ENCODE measurements at regions not wholly inside any gene's neighbourhood (a gene's known extent, or its start where the extent isn't known, plus 50 kb on each side); places are given as distances from the start of the nearest gene placed in this dataset.
A peak's percentile ranks its signal among the peaks of the same experiment; 100 is the strongest.

DNA sequence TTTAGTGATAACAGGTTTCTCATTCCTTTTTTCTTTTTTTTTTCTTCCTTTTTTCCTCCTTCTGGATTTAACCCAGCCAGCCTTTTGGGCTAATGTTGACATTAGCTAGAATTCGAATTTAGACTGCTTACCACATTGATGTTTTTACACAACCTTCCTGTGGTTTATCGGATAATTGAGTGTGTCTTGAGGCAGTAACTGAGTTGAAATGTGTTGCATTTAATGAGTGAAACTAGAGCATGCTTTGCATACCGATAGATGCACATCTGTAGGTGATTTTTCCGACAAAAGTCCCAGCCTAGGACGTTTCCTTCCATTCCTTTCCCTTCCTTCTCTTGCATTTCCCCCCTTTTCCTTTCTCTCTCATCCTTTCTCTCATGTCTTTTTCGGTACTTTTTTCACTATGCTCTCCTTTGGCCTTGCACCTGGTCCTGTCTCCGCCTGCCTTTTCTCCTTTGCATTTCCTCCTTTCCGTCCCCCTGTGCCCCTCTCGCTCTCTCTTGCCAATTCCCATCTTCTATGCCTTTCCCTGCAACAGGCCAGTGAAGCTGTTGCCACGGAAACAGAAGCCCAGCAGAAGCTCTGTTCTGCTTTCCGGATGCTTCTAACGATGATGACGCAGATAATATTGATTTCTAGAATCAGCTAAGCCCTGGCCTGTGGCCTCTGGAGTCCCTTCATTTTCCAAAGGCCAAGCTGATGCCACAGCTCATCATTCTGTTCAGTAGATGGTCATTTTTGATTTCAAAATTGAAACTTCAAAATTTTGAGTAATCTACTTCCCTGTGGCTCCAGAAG, 76.1 kb downstream of the SLC25A47 start:
- DNase-seq (ENCODE audit: low read depth): no peak

DNA sequence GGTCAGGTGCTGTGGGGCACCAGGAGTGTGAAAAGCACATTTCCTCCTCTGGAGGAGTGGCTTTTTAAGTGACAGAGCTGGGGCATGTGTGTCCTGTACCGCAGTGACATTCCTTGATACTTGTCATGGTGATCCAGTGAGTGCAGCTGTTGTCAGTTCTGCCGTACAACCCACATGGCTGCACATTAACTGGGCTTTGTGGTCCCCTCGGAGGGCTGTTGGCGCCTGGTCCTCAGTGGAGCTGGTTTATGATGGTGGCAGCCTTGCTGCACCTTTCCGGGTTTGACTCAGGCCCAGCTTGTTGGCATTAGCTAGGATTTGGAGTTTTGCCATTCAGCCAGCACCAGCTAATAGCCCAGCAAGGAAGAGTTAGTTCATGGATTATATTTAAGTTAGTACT, 77.0 kb downstream of the SLC25A47 start:
- no peak for DNase-seq (ENCODE audit: low read depth)

DNA sequence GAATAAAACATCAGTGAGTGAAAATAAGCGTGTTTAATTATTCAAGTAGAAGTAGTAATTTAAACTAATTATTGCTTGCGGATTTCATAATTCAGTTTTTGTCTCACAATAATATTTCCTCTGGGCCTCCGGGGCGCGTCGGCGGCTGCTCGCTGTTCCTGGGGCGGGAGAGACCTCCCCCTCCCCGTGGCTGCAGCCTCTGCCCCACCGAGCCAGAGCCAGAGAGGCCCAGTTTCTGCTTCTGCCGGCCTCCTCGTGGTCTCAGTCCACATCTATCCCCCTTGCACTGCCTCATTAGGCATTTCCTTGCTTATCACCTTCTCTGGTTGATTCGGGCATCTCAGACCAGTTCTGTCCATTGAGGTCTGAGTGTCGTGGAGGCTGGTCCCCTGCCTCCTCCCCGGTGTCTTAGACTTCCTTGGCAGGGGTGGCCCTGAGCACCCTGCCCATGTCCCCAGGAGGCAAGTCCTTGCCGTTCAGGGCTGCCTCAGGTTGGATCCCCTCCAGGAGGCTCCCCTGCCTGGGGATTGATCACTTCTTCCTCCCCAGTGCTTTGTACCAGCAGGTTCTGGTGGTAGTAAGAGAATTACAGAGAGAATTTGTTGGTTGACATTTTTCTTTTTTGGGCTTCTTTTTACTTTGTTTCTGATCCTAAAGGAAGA, 78.0 kb downstream of the SLC25A47 start:
- DNase-seq (ENCODE audit: low read depth): no peak

DNA sequence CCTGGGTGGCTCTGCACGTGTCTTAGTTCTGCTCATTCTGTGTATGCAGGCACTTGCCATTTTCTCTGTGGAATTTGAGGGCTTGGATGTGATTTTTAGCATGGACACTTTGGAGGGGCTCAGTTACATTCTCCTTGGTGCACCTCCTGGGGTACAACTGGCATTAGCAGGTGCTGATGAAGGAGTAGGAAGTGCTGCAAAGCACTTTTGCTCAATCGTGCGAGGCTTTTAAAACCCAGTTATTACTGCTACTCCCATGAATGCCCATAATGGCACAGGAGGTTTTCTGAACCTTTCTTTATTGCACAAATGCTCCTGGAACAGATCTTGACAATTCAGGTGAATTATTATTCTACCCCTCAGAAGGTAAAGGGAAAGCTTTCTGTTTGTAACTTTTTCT, 78.7 kb downstream of the SLC25A47 start:
- DNase-seq (ENCODE audit: low read depth): no peak

DNA sequence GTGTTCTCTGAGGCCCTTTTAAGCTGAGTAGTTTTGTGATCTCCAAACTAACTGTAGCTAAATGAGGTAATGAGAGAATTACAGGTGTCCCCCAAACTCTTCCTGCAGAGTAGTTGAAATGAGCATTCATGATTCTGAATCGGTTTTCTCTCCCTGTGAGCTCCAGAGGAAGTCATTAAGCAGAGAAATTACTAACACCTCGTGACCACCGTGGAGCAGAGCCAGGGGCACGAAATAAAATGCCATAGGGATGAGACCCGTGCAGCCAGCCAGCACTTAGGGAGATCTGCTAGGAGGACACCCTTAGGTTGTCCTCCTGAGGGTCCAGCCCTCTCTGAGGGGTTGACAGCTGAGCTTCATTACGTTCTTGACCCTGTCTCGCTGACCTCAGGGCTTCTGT, 79.5 kb downstream of the SLC25A47 start:
- DNase-seq (ENCODE audit: low read depth): no peak

DNA sequence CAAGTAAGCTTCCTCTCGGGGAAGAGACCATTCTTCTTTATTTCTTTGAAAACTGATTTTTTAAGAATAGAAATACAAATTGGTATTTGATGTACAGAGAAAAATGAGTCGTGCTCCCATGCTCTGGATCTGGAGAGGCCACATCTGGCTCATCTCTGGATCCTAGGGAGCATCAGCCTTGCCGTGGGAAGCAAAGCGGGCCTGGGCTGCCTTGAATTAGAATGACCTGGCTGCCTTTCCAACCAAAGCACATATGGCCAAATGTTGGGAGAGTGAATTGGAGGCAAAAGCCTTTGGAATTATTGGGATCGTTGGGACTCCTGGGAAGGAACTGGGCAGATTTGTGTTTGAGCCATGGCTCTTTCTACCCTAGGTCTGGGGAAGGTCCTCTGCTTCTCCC, 80.0 kb downstream of the SLC25A47 start:
- DNase-seq (ENCODE audit: low read depth): no peak

DNA sequence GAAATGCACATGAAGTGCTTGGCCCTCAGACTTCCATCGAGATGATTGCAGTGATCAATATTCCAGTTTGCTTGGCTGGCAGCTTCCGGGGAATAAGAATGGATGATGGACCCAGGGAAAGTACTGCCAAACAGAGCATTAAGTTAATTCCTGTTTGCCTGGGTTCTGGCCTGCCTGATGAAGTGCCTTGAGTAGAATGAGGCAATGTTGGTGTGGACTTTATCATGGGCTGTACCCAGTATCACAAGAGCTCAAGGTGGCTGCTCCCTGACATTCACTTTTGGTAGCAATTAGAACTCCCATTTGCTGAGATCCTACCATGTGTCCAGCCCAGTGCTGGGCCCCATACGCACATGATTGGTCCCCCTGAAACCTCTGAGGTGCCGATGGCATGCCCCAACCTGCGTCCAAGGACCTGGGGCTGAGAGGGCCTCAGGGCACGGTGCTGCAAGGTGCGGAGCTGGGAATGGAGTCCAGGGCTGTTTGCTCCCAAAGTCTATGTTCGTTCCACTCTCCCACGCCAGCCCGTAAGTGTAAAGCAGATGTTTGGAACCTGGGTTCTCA, 80.7 kb downstream of the SLC25A47 start:
- DNase-seq (ENCODE audit: low read depth): no peak

DNA sequence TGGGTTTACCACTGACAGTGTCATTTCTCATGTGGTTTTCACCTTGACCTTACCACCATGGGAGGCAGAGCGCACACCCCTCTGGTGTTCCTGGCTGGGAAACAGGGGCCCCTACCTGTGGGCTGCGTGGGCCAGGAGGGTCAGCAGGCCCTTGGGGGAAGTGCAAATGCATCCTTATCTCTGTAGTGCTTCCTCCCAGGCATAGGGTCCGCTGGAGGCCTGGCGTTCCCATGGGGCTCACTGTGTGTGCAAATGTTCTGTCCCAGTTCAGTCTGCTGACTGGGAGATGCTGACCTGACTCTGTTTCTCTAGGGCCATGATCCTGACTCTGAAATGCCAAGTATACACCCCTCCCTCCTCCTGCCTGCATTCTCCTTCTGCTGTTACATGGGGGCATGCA, 81.3 kb downstream of the SLC25A47 start:
- no peak for DNase-seq (ENCODE audit: low read depth)

DNA sequence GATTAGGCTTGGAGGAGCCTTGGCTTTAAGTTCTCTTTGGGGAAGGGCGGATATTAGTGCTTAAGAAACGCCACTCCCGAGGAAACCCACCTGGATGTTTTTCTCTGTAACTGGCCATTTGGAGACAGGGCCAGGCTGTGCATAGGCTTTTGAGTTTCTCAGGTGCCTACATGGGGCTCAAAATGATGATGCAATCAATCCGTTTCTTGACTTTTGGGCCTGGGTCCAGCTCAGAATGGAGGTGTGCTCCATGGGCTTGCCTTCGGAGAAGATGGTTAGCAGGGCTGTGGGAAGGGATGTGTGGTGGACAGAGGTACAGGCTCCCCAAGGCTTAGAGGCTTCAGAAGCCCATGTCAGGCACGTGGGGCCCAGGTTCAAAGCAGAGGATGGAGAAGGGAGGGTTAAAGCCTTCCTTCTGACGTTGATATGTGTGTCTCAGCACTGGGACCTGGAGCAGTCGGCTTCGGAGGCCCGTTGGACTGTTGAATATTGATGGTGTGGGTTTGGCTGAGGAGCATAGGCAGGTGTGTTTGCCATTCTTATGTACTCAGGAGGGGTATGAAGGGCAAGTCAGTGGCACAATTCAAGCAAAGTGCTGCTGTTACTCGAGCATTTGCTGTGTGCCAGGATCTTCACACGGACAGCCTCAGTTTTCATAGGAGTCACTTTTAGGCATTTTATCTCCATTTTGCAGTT, 82.8 kb downstream of the SLC25A47 start:
- DNase-seq (ENCODE audit: low read depth): no peak

DNA sequence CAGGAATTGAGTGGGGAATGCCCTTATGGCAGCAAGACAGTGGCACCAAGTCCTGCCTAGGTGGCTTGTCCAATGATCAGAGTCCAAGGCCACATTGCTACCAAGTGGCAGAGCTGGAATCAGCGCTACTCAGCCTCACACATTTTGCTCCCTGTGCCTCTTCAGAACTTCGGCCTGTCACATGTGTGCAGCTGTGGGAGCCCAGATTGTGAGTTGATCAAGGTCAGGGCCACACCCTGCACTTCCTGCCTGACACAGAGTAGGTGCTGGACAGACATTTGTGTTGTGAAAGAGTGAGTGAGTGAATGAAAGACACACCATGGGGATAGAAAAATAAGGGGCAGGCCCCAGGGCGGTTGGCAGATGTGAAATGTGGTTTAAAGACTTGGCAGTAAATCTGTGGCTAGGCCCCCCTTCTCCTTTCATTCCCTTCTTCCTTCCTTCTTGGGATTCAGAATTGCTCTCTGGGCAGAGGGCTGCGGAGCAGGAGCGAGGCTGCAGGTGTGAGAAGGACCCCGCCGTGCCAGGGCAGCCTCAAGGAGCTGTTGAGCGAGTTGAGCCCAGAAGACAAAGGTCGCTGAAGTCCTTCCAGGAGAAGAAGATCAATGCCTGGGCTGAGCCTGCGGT, 83.5 kb downstream of the SLC25A47 start:
- no peak for DNase-seq (ENCODE audit: low read depth)

DNA sequence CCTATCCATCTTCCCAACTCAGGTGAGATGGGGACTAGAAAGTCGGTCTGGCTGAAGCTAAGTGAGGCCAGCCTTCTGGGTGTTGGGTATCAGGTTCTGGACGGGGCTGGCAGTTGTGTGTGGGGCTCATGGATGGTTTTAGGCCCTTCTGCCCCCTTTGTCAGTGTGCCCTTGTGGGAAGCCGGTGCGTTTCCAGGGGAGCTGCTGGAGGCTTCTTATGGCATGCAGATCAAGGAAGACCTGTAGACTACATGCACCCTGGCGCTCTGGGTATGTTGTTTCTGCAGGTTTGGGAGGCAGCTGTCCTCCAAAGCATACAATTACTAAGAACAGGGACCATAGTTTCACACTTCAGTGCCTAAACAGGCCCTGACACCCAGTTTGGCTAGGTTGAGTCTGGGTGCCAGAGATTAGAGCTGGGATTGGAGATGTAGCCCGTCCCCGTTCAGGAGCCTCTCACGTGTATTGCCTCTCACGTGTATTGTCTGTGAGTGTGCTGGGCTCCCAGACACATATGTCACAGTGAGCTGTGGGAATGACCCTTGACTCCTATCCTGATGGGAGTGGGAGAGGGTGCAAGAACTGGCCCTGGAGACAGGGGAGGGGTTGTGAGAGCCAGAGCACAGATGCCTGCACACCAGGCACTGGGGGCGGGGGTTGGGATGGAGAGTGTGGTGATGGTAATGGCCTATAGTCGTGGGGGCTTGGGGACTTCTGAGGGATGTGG, 84.4 kb downstream of the SLC25A47 start:
- DNase-seq (ENCODE audit: low read depth): no peak

DNA sequence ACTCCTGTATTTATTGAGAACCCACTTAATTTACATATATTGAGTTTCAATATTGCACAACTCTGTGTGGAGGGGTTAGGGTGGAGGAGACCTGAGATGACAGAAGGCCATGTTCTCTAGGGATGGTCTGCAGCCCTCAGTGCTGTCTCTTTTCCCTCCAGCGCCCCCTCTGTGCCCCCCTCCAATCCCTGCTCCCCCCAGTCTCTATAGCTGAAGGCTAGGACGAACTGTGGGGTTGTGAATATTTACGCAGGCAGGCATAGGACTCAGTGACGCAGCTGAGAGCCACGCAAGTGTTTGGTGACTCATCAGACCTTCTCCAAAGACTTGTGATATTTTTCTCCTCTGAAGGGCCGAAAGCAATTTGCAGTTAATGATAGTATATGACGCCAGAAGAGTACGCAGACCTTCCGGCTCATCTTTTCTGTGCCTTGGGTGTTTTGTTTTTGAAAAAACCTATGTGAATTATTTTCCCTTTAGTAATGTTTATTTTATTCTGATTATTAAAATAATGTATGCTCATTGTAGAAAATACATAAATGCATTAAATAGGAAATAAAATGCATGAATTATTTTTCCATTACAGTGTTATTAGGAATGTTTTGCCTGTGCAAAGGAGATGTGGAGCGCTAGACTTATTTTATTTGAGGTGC, 85.3 kb downstream of the SLC25A47 start:
- no peak for DNase-seq (ENCODE audit: low read depth)

DNA sequence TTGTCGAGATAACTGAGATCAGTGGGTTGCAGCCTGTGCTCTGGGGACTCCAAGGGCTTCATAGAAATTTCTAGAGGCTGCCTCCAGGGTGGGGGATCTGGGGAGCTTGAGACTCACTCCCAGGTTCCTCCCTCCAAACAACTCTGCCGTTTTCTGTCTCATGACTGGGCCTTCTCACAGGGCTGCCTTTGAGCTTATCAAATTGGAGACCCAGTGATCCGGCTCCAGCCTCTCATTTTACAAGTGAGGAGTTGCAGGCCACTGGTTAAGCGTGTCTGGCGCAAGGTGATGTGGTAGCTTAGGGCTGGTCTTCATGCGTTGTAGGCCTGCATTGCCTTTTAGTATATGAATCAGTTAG, 85.8 kb downstream of the SLC25A47 start:
- DNase-seq (ENCODE audit: low read depth): no peak

DNA sequence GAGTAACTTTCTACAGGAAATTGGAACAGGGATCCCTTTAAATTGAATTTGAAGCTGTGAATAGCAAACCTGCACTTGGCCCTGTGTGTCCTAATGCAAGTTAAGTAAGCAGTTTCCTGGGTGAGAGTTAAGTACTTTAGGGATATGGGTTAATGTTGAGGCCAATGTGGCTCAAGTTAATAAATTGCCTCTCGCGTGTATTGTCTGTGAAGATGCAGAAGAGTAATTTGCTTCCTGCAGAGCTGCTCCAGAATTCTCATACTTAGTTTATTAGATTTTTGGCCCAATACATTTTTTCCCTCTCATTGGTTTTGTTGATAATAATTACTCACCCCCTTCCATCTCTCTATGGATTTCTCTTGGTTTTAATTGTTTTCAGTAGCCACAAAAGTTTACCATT, 86.5 kb downstream of the SLC25A47 start:
- DNase-seq (ENCODE audit: low read depth): no peak

DNA sequence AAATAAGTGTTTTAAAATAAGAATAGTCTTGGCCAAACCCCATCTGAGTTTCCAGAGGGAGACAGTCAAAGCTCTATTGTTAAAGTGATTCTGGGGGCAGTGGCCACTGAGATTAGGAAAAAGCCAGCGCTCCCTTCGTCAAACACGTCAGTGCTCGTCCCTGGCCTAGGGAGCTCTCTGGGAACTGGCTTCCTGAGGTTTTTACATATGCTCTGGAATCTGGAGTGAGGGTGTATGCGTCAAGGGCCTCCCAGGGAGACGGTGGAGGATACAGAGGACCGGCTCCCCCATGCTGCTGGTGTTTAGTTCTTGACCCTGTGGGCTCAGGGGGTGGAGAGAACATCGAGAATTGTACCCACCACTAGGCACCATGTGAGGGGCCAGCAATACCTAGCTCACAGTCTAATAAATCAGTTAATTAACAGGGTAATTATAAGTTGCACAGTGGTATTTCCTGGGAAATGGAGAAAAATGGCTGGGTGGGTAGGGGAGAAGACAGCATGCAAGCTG, 87.0 kb downstream of the SLC25A47 start:
- DNase-seq (ENCODE audit: low read depth): no peak

DNA sequence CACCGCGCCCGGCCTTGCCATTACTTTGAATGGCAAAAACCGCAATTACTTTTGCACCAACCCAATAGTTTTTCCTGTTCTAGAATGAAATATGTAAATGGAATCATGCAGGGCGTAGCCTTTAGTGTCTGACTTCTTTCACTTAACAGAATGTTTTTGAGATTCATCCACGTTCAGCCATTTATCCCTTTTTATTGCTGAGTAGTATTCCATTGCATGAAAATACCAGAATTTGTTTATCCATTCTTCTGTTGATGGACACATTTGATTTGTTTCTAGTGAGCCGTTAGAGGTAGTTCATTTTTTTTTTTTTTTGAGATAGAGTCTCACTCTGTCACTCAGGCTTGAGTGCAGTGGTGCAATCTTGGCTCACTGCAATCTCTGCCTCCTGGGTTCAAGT, 90.6 kb downstream of the SLC25A47 start:
- no peak for DNase-seq (ENCODE audit: low read depth)

DNA sequence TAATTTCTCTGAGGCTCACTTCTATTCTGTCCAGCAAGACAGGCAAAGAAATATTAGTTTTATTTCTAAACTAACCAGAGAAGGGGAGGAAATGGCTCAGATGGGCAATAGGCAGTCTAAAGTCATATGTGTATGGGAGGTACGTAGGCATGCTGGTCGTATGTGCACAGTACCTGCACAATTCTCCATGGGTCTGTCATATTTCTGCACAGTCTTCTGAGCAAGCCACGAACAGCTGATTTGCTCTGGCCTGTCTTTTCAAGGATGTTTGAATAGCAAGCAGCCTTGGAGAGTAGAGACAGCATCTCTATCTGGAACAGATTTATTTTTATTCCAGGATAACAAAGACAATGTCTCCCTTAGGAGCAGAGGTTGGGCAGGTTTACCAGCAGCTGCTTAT, 92.1 kb downstream of the SLC25A47 start:
- no peak for DNase-seq (ENCODE audit: low read depth)

DNA sequence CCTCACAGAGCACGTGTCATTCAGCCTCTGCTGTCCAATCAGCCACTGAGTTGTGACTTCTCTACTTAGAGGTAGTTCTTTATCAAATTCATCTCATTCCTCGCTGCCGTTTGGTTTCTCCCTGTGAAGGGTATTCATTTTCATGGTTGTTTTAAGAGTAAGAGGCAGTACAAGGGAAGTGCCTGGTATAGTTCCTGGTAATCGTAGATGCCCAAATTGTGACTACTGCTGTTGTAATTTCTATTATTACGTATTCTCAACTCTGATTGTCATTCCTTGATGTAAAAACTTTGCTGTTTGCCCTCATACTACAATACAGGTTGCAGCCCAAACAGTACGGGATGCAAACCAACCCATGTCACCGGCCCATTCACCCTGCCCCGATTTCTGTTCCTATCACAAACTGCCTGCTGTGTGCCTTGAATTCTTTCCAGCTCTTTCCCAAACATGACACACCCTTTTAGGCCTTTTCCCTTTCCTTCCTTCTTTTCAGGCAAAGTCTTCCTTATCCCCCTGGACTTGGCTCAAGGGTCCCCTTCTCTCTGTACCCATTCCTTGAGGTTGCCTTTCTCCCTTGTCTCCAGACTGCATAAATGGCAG, 93.0 kb downstream of the SLC25A47 start:
- no peak for DNase-seq (ENCODE audit: low read depth)

DNA sequence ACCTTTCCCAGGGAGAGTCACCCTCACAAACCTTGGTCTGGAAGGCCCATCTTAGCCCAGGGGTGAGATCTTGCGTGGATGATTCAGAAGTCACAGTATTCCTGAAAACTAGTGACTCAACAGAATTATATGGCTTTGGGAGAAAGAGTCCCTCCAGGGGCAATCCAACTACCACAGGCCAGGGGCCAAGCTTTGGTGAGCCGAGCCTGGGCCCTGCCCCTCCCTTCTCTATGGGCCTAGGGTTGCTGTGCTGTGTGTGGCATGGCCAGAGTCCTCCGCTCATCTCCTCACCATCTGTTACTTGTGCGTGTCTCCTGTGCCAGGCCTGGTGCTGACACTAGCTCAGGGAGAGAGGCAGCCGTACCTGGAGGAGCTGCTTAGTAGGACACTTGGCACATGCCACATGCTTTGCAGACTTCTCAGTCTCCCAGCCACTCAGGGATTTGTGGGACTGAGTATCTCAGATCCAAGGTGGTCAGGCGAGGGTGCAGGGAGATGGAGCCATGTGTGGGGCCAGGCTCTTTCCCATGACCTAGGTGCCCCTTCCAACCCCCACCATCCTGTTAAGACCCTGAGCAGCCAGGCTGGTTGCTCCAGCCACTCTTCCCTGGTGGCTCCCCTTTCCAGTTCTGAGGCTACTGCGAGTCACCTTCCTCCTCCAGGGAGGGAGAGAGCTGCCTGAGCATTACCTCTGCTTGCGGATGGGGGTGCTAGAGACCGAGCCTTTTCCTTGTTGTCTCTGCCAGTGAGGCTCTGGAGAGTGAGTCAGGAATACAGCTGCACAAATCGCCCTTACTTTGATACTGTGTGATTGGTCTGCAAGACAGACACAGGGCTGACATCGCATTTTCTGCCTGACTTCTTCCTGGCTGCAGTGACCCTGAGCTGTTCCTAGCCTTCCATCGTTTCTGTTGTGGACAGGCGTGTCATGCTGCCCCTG, 94.1 kb downstream of the SLC25A47 start:
- peak; percentile 90 for DNase-seq (ENCODE audit: low read depth)

DNA sequence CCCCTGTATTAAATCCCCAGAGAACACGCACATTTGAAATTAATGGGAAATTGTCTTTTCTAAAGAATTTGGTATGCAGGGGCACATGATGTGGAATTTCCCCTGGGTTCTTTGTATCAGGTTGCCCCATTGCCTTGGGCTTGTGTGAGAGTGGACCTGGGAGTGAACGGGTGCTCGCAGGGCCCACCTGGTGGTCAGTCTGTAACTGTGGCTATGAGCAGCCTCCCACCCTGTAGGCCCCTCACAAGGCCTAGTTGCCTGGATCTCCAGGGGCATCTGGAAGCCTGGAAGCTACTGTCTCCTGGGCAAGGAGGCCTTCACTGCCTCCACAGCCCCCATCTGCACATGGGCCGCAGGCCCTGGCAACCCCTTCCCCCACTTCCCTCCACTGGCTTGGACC, 96.7 kb downstream of the SLC25A47 start:
- DNase-seq (ENCODE audit: low read depth): no peak
